ENCODE measurements at regions not wholly inside any gene's neighbourhood (a gene's known extent, or its start where the extent isn't known, plus 50 kb on each side); places are given as distances from the start of the nearest gene placed in this dataset.

DNA sequence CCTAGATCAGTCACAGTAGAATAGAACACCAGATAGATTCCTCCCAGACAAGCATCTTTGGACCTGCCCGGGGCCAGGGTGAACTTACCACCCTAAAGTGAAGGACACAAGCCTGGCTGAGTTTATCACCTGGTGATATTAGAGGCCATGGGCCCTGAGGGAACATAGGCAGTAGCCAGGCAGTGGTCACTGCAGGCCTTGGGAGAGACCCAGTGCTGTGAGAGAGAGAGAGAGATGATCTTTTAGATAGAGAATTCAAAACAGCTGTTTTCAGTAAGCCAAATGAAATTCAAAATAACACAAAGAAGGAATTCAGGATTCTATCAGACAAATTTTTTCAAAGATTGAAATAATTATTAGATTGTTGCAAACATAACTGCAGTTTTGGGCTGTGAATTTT is 1679.9 kb downstream of the EFNB2 start:
- no peaks in the 10 kb centered on the region for H4K20me1 ChIP-seq (replicated peaks in 1 of 2; ENCODE audit: control insufficient read depth in 1 of 2, insufficient read depth in 2 of 2, low read length in 2 of 2)
- H2BK120ac ChIP-seq (replicated peaks; ENCODE audit: low read depth, low read length), result no peak overlapping the region
- H3K4me3 ChIP-seq (ENCODE audit: extremely low read depth in 1 of 4, insufficient read depth in 2 of 4, low read depth in 3 of 4, low read length in 4 of 4), result no peak overlapping the region
- H2BK20ac ChIP-seq (ENCODE audit: low read length), result no peak overlapping the region
- no peak overlapping the region for H4K8ac ChIP-seq (ENCODE audit: extremely low read depth, insufficient read depth, low read length)
- no peaks in the 10 kb centered on the region for H3K9me3 ChIP-seq (ENCODE audit: insufficient read depth in 2 of 2, low read depth in 1 of 2, low read length in 1 of 2)
- ChIA-PET CTCF (ENCODE audit: partially characterized antibody) (no interaction called here), POLR2A (ENCODE audit: partially characterized antibody) (no interaction called here)
- no peak overlapping the region for H3K27ac ChIP-seq (ENCODE audit: low read depth, low read length)
- H3K4ac ChIP-seq (replicated peaks; ENCODE audit: insufficient read length, low read depth, low read length), result no peak overlapping the region
- no peaks in the 10 kb centered on the region for H3K79me1 ChIP-seq (ENCODE audit: low read depth, low read length)
- H3K79me2 ChIP-seq (ENCODE audit: control insufficient read depth in 1 of 2, insufficient read depth in 2 of 2, low read length in 2 of 2), result no peaks in the 10 kb centered on the region
- H2BK15ac ChIP-seq (ENCODE audit: low read length), result no peak overlapping the region
- H2AFZ ChIP-seq (ENCODE audit: low read length), result no peak overlapping the region
- no peak overlapping the region for H2BK12ac ChIP-seq (ENCODE audit: low read depth, low read length)
- H2AK5ac ChIP-seq (ENCODE audit: low read depth, low read length), result no peak overlapping the region
- no peak overlapping the region for H4K91ac ChIP-seq (replicated peaks; ENCODE audit: insufficient read length, low read length)
- H3K4me2 ChIP-seq (ENCODE audit: insufficient read depth in 1 of 2, low read depth in 2 of 2, low read length in 2 of 2), result no peak overlapping the region
- no peak overlapping the region for H3K18ac ChIP-seq (ENCODE audit: extremely low read depth, low read length)
- H3K56ac ChIP-seq (replicated peaks; ENCODE audit: insufficient read length, low read depth, low read length), result no peak overlapping the region
- H4K5ac ChIP-seq (ENCODE audit: insufficient read length, low read depth, low read length), result no peak overlapping the region
- H3K9ac ChIP-seq (replicated peaks in 1 of 4; ENCODE audit: extremely low read depth in 1 of 4, low read depth in 3 of 4, low read length in 3 of 4), result no peak overlapping the region
- DNase-seq (ENCODE audit: low read depth in 1 of 2, low spot score in 2 of 2) (no peak), FAIRE-seq (no peak)
- WGBS, 2 experiments (ENCODE audit: extremely low coverage in 1 of 2, insufficient coverage in 1 of 2, insufficient read length in 1 of 2, insufficient replicate concordance in 2 of 2, low coverage in 1 of 2, low lambda C conversion rate in 2 of 2, missing lambda C conversion rate in 1 of 2), result 100% methylated on average over 1 of the region's 1 CpG; no CpG with 5 or more reads in 1 of the 2 experiments
- no peaks in the 10 kb centered on the region for H3K36me3 ChIP-seq (ENCODE audit: control insufficient read depth in 2 of 4, insufficient read depth in 4 of 4, low read length in 3 of 4)
- no peak overlapping the region for H2BK5ac ChIP-seq (ENCODE audit: low read depth, low read length)
- no peak overlapping the region for H3K23ac ChIP-seq (ENCODE audit: insufficient read length)
- H3K4me1 ChIP-seq (replicated peaks in 1 of 4; ENCODE audit: control insufficient read depth in 3 of 4, insufficient read depth in 4 of 4, low read length in 3 of 4), result peaks cover 0 to 3% (median 0%) of the 10 kb centered on the region in 4 experiments; a peak in 1 of 7 replicates
- no peaks in the 10 kb centered on the region for H3K27me3 ChIP-seq (replicated peaks in 1 of 4; ENCODE audit: control insufficient read depth in 3 of 4, extremely low read depth in 1 of 4, insufficient read depth in 3 of 4, low read length in 3 of 4)
- no peak overlapping the region for H3K14ac ChIP-seq (ENCODE audit: insufficient read length)
- H3K23me2 ChIP-seq (ENCODE audit: low read depth, low read length), result no peaks in the 10 kb centered on the region
- no peak for TF ChIP-seq SP1 (IDR thresholded peaks at IDR 0.05; ENCODE audit: low read depth, low read length)
- TF ChIP-seq, protein P1, sequence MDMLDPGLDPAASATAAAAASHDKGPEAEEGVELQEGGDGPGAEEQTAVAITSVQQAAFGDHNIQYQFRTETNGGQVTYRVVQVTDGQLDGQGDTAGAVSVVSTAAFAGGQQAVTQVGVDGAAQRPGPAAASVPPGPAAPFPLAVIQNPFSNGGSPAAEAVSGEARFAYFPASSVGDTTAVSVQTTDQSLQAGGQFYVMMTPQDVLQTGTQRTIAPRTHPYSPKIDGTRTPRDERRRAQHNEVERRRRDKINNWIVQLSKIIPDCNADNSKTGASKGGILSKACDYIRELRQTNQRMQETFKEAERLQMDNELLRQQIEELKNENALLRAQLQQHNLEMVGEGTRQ (IDR thresholded peaks at IDR 0.05; ENCODE audit: low read length), result no peak
- no peak for TF ChIP-seq KDM4A (IDR thresholded peaks at IDR 0.05; ENCODE audit: low read depth, low read length, severe bottlenecking)
- no peak for TF ChIP-seq HDAC6 (IDR thresholded peaks at IDR 0.05; ENCODE audit: low read depth, low read length)
- no peak for TF ChIP-seq SRF (IDR thresholded peaks at IDR 0.05; ENCODE audit: low read depth, low read length)
- no peak for TF ChIP-seq SIRT6 (IDR thresholded peaks at IDR 0.05; ENCODE audit: low read length)
- no peak for TF ChIP-seq CHD2 (IDR thresholded peaks at IDR 0.05; ENCODE audit: low read length)
- TF ChIP-seq MAFK (IDR thresholded peaks at IDR 0.05; ENCODE audit: low read depth, low read length), result no peak
- TF ChIP-seq ZNF274 (IDR thresholded peaks at IDR 0.05; ENCODE audit: borderline replicate concordance, extremely low read depth, low read length), result no peak
- no peak for TF ChIP-seq GTF2F1 (IDR thresholded peaks at IDR 0.05; ENCODE audit: borderline replicate concordance, low read depth, low read length)
- TF ChIP-seq SUZ12 (IDR thresholded peaks at IDR 0.05; ENCODE audit: low read length), result no peak
- no peak for TF ChIP-seq TEAD4 (IDR thresholded peaks at IDR 0.05; ENCODE audit: low read depth, low read length)
- TF ChIP-seq, protein P2, sequence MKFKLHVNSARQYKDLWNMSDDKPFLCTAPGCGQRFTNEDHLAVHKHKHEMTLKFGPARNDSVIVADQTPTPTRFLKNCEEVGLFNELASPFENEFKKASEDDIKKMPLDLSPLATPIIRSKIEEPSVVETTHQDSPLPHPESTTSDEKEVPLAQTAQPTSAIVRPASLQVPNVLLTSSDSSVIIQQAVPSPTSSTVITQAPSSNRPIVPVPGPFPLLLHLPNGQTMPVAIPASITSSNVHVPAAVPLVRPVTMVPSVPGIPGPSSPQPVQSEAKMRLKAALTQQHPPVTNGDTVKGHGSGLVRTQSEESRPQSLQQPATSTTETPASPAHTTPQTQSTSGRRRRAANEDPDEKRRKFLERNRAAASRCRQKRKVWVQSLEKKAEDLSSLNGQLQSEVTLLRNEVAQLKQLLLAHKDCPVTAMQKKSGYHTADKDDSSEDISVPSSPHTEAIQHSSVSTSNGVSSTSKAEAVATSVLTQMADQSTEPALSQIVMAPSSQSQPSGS (IDR thresholded peaks at IDR 0.05; ENCODE audit: low read length), result no peak
- no peak for TF ChIP-seq KDM5A (IDR thresholded peaks at IDR 0.05; ENCODE audit: low read length)
